Coronary artery (tissue), 2 donors: ENCODE measurements at regions not wholly inside any gene's neighbourhood (a gene's known extent, or its start where the extent isn't known, plus 50 kb on each side); places are given as distances from the start of the nearest gene placed in this dataset.

Source experiments
- DNase-seq: peaks from one replicate; pipeline ENCODE4 v3.0.0-alpha.2; 2017; ENCODE audit warnings: low spot score
- H3K27ac ChIP-seq, 2 donors: fragments of 200-600 bp; sonication (generic); one replicate each; pipeline ENCODE4 v1.5.1; 2016 to 2019
- H3K4me3 ChIP-seq: fragments of 200-600 bp; sonication (generic); 2 replicates; pipeline ENCODE4 v1.5.1; 2016; ENCODE audit warnings: mild to moderate bottlenecking, moderate library complexity
- CTCF ChIP-seq: fragments of 200-600 bp; sonication (generic); IDR thresholded peaks from one replicate; pipeline ENCODE4 v1.5.1; 2019; ENCODE audit warnings: antibody characterized with exemption

DNA sequence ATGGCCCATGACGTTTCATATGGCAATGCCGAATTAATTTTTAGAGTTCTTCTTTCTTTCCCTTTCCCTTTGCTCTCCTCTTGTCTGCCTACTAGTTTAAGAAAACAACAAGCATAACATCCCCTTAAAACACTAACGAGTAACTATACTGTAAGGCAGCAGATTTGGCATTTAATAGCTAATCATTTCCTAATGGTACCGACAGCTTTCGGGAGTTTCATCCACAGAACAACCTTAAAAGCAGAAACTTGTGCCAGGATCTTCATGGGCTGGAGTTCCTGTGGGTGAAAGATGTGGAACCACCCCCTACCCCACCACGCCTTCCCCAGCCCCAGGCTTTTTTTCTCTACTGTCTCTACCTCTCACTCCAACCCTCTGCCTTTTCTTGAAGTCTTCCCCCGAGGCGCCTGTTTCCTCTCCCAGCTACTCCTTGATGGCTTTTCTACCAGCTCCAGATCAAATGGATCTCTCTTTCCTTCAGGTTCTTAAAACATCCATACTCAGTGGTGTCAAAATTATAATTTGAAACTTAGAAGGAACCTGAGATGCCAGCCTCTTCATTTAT is 319.5 kb downstream of the PIK3R1 start:
- Histone ChIP-seq H3K4me3 (peak overlapping the region; percentile 62), H3K27ac (peak overlapping the region; percentile 81 to 87)
- no peak for TF ChIP-seq CTCF
- no peak for DNase-seq

- no peak for DNase-seq
- Histone ChIP-seq H3K4me3 (no peak overlapping the region), H3K27ac (no peak overlapping the region)
- TF ChIP-seq CTCF = no peak
These were observed 323.4 kb downstream of the PIK3R1 start for GRCh38 chr5:68538814-68539420.

- no peak overlapping the region for H3K4me3 ChIP-seq
- no peak for DNase-seq
- no peak overlapping the region for H3K27ac ChIP-seq
- no peak for TF ChIP-seq CTCF
These were observed 325.4 kb downstream of the PIK3R1 start for GRCh38 chr5:68540798-68541590.

DNA sequence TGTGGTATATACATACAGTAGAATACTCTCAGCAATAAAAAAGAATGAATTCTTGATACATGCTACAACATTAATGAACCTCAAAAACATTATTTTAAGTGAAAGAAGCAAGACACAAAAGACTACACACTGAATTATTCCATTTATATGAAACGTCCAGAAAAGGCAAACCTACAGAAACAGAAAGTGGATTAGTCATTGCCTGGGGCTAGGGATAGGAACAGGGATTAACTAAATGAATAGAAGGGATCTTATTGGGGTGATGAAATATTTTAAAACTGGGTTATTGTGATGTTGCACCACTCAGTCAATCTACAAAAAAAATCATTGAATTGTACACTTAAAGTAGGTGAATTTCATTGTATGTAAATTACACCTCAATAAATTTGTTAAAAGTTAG is 326.7 kb downstream of the PIK3R1 start:
- Histone ChIP-seq H3K27ac (no peak overlapping the region), H3K4me3 (no peak overlapping the region)
- no peak for TF ChIP-seq CTCF
- no peak for DNase-seq

GRCh38 chr5:68543212-68543611 is 327.7 kb downstream of the PIK3R1 start:
- TF ChIP-seq CTCF = no peak
- no peak overlapping the region for H3K4me3 ChIP-seq
- H3K27ac ChIP-seq = no peak overlapping the region
- no peak for DNase-seq

DNA sequence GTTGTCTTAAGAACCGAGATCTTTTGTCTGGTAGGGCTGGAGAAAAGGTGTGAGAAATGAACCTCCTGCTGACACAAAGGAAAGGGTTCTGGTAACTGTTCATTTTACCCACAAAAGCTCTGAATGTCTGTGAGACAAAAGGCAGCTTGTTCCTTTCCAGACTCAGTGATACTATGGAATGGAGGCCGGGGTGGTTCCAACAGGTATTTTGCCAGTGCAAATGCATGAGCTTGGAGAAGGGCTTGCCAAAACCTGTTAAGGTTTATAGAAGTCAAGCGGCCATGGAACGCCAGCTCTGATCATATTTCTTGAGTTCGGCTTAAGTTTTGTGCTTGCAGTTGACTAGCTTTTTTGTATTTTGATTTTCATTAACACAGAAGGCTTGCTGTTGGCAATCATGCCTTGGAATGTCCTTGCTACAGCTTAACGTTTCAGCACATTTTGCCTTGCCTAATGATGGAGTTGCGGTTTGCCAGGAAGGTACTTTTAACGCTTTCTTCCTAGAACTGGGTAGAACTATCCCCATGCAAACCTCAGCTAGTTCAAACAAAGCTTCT is 328.6 kb downstream of the PIK3R1 start:
- no peak for TF ChIP-seq CTCF
- Histone ChIP-seq H3K4me3 (no peak overlapping the region), H3K27ac (no peak overlapping the region)
- no peak for DNase-seq
